NT2/D1 (cell line): ENCODE measurements at regions not wholly inside any gene's neighbourhood (a gene's known extent, or its start where the extent isn't known, plus 50 kb on each side); places are given as distances from the start of the nearest gene placed in this dataset.

ENCODE experiments used
- DNase-seq: peaks from one replicate; pipeline ENCODE4 v3.0.0-alpha.2; 2011; ENCODE audit warnings: low read depth, low spot score
- H3K27me3 ChIP-seq: 2 replicates; pipeline ENCODE4 v1.6.0; 2011; ENCODE audit warnings: mild to moderate bottlenecking; ENCODE audit not compliant: insufficient read length, insufficient read depth
- H3K36me3 ChIP-seq: 2 replicates; pipeline ENCODE4 v1.6.1; 2011; ENCODE audit warnings: mild to moderate bottlenecking, low read length, mixed read lengths; ENCODE audit not compliant: insufficient read depth, insufficient read length
- H3K4me1 ChIP-seq: 2 replicates; pipeline ENCODE4 v1.5.1; 2011; ENCODE audit not compliant: insufficient read depth, insufficient read length
- H3K4me3 ChIP-seq: 2 replicates; pipeline ENCODE4 v1.5.1; 2011; ENCODE audit warnings: low read depth; ENCODE audit not compliant: insufficient read length
- H3K9ac ChIP-seq: 2 replicates; pipeline ENCODE4 v1.6.0; 2011; ENCODE audit warnings: low read depth; ENCODE audit not compliant: insufficient read length
- H3K9me3 ChIP-seq: 2 replicates; pipeline ENCODE4 v1.5.1; 2011; ENCODE audit warnings: mild to moderate bottlenecking, low read length; ENCODE audit not compliant: insufficient read depth
- SUZ12 ChIP-seq: IDR thresholded peaks from 2 replicates; pipeline ENCODE4 v1.6.1; 2011; ENCODE audit not compliant: insufficient read length, insufficient read depth; ENCODE audit errors: extremely low read depth
- YY1 ChIP-seq: IDR thresholded peaks from 2 replicates; pipeline ENCODE4 v1.6.1; 2011; ENCODE audit not compliant: insufficient read length, insufficient read depth
- ZNF274 ChIP-seq: IDR thresholded peaks from 2 replicates; pipeline ENCODE4 v1.6.1; 2011; ENCODE audit warnings: mild to moderate bottlenecking, low read depth, low read length

DNA sequence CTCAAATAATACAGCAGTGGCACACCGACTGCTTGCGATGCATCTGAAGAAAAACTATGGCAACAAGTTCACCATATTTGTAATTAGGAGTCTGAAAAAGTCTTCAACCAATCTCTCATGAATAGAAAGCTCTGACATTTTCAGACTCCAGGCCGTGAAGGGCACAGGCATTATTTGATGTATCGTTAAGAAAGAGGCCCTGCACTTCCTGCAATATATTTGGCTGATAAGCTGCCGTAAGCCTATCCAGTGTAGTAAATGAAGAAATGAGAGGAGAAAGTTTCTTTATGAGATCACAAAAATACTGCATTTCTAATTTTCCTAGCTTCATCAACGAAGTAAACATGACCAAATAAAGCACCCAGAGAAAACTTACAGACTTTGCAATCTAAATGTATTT is 613.8 kb upstream of the TECRL start:
- Histone ChIP-seq H3K9ac (no peak overlapping the region), H3K36me3 (no peaks in the 10 kb centered on the region), H3K9me3 (no peaks in the 10 kb centered on the region), H3K4me3 (no peak overlapping the region), H3K27me3 (no peaks in the 10 kb centered on the region), H3K4me1 (no peaks in the 10 kb centered on the region)
- TF ChIP-seq SUZ12 (no peak), YY1 (no peak), ZNF274 (no peak)
- no peak for DNase-seq

DNA sequence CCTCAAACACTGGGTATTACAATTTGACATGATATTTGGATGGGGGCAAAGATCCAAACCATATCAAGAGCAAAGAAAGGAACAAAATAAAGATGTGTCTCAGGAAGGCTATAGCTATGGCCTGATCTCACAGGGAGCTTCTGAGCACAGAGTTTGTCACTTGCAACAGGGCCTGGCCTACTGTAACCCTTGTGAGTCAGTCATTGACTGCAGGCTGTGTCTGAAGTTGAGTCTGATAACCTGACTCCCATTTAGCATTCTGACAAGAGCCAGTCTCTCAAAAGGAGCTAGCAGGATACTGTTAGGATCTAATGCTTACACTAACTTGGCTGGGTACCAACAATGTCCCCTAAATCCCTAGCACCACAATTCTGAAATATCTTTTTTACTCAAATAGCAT is 612.5 kb upstream of the TECRL start:
- no peak for DNase-seq
- Histone ChIP-seq H3K9ac (no peak overlapping the region), H3K4me3 (no peak overlapping the region), H3K27me3 (no peaks in the 10 kb centered on the region), H3K36me3 (no peaks in the 10 kb centered on the region), H3K9me3 (no peaks in the 10 kb centered on the region), H3K4me1 (no peaks in the 10 kb centered on the region)
- no peak for TF ChIP-seq ZNF274
- no peak for TF ChIP-seq SUZ12
- TF ChIP-seq YY1 = no peak

DNA sequence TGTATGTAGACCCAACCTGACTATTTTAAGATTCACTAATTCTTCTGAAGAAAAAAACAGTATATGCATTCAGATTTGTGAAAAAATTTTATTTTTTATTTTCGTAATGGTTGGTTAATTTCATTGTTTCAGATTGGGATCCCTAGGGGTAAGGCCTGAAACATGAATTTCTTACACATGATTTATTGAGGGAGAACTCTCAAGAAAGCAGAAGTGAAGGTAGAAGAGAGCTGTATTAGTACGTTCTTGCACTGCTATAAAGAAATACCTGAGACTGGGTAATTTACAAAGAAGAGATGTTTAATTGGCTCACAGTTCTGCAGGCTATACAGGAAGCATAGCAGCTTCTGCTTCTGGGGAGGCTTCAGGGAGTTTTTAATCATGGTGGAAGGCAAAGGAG is 611.9 kb upstream of the TECRL start:
- Histone ChIP-seq H3K9me3 (no peaks in the 10 kb centered on the region), H3K27me3 (no peaks in the 10 kb centered on the region), H3K9ac (no peak overlapping the region), H3K36me3 (no peaks in the 10 kb centered on the region), H3K4me1 (no peaks in the 10 kb centered on the region), H3K4me3 (no peak overlapping the region)
- TF ChIP-seq YY1 = no peak
- no peak for TF ChIP-seq ZNF274
- no peak for TF ChIP-seq SUZ12
- DNase-seq = no peak

DNA sequence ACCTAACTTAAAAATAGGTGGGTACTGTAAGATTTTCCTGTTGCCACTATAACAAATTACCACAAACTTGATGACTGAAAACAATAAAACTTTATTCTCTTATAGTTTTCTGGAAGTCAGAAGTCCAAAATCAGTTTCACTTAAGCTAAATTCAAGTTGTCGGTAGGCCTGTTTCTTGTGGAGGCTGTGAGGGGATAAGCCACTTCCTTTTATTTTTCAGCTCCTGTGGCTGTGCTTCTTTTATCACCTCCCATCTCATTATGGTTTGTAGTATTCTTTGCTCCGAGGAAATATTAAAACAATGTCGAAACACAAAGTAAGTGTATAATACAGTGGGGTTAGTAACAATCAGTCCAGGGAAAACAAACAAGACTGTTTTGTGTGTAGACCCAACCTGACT is 610.5 kb upstream of the TECRL start:
- H3K36me3 ChIP-seq = no peaks in the 10 kb centered on the region
- H3K27me3 ChIP-seq = no peaks in the 10 kb centered on the region
- no peak for DNase-seq
- no peak overlapping the region for H3K9ac ChIP-seq
- no peak overlapping the region for H3K4me3 ChIP-seq
- H3K4me1 ChIP-seq = no peaks in the 10 kb centered on the region
- H3K9me3 ChIP-seq = no peaks in the 10 kb centered on the region
- no peak for TF ChIP-seq SUZ12
- no peak for TF ChIP-seq ZNF274
- no peak for TF ChIP-seq YY1

DNA sequence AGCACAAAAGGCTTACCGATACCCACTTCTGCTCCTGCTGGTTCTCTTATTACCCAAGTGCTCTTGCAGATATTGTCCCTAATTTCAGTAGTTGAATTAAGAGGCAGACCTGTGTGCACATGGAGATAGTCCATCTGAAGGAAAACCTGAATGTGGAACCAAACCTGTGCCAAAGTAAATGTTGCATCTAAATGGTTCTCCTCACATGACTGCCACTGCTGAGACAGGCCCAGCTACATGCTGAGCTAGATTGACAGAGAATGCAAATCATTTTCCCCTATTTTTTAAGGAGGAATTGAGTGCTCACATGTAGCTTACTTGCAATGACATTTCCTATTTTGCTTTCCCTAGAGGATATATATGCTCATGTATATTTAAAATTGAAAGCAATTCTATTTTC is 609.1 kb upstream of the TECRL start:
- H3K4me1 ChIP-seq = no peaks in the 10 kb centered on the region

DNA sequence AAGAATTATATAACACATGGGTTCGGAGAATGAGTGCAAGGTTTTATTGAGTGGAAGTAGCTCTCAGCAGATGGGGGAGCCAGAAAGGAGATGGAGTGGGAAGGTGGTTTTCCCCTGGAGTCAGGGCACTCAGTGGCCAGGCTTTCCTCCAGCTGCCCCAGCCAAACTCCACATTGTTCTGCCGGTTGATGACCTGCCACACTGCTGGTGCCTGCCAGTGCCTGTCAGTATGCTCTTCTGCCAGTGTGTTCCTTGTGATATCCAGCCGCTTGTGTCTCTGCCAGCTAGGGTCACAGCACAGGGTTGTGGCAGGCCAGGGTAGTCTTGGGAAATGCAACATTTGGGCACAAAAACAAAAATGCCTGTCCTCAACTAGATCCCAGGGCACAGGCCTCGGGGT is 604.8 kb upstream of the TECRL start:
- TF ChIP-seq SUZ12 (no peak), ZNF274 (no peak), YY1 (no peak)
- no peak for DNase-seq
- H3K9ac ChIP-seq = no peak overlapping the region
- H3K9me3 ChIP-seq = no peaks in the 10 kb centered on the region
- no peaks in the 10 kb centered on the region for H3K36me3 ChIP-seq
- no peak overlapping the region for H3K4me3 ChIP-seq
- H3K27me3 ChIP-seq = no peaks in the 10 kb centered on the region
- no peaks in the 10 kb centered on the region for H3K4me1 ChIP-seq

More for the DNA sequence above, 609.1 kb upstream of the TECRL start:
- Histone ChIP-seq H3K9me3 (no peaks in the 10 kb centered on the region), H3K9ac (no peak overlapping the region), H3K4me3 (no peak overlapping the region), H3K36me3 (no peaks in the 10 kb centered on the region), H3K27me3 (no peaks in the 10 kb centered on the region)
- TF ChIP-seq YY1 = no peak
- no peak for TF ChIP-seq ZNF274
- TF ChIP-seq SUZ12 = no peak
- DNase-seq = no peak

DNA sequence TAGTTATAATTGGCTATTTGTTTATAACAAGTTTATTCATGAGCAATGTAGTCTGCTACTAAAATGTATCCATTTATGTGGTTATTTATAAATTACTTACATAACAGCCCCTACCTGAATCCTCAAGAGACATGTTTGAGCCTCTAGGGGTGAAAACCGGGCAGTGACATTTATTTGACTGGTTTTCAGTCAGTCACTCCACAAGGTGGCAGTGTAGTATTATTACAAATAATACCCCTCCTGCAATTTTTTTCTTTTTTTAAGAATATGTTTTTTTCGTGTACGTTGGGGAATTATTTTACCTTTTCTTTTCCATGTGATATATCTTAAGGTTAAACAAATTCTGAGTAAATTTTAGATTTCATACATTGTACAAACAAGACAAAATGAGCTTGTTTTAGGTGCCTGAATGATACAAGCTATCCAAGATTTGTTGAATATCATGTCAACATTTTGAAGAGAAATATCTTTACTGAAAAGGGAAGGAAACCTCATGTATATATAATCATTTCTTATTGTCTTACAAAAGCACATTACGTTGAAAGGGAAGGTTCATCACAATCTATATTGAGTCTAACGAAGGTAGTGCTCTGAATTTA is 598.7 kb upstream of the TECRL start:
- TF ChIP-seq YY1 (no peak), ZNF274 (no peak), SUZ12 (no peak)

DNA sequence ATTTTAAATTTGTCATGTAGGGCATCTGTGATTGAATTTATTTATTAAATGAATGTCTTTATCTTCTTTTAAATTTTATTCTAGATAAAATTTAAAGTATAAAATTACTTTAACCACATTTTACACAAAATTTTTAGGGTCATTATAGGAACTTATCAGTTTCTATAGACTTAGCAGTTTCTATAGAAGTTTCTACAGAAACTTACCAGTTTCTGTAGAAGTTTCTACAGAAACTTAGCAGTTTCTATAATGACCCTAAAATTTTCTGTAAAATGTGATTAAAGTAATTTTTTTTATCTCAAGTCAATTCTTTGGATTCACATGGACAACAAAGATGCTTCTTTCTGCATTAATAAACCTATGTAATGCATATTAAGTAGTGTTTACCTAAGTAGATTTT is 565.9 kb upstream of the TECRL start:
- H3K27me3 ChIP-seq = no peaks in the 10 kb centered on the region
- no peak overlapping the region for H3K4me3 ChIP-seq
- no peak for DNase-seq
- H3K36me3 ChIP-seq = no peaks in the 10 kb centered on the region
- H3K9me3 ChIP-seq = no peaks in the 10 kb centered on the region
- no peaks in the 10 kb centered on the region for H3K4me1 ChIP-seq
- H3K9ac ChIP-seq = no peak overlapping the region
- TF ChIP-seq ZNF274 (no peak), SUZ12 (no peak), YY1 (no peak)

More for the DNA sequence above, 598.7 kb upstream of the TECRL start:
- no peaks in the 10 kb centered on the region for H3K9me3 ChIP-seq
- no peaks in the 10 kb centered on the region for H3K4me1 ChIP-seq
- no peak overlapping the region for H3K9ac ChIP-seq
- no peaks in the 10 kb centered on the region for H3K36me3 ChIP-seq
- H3K4me3 ChIP-seq = no peak overlapping the region
- DNase-seq = peak; percentile 36
- no peaks in the 10 kb centered on the region for H3K27me3 ChIP-seq
